Stomach (tissue), 4 donors: ENCODE measurements at regions not wholly inside any gene's neighbourhood (a gene's known extent, or its start where the extent isn't known, plus 50 kb on each side); places are given as distances from the start of the nearest gene placed in this dataset.

Experiments
- CTCF ChIP-seq, 7 experiments: fragments of 450-650 bp in 4 of 7; fragments of 200-600 bp in 3 of 7; sonication (generic) in 3 of 7; IDR thresholded peaks; one replicate each; pipeline ENCODE4 v1.5.1; 2016 to 2019; ENCODE audit warnings: antibody characterized with exemption in 7 of 7, control low read depth in 2 of 7, mild to moderate bottlenecking in 1 of 7
- POLR2A ChIP-seq, 4 donors: fragments of 450-650 bp; IDR thresholded peaks; one replicate each; pipeline ENCODE4 v1.6.1; 2016; ENCODE audit warnings: antibody characterized with exemption in 4 of 4, control low read depth in 2 of 4, mild to moderate bottlenecking in 1 of 4, moderate library complexity in 1 of 4

GRCh38 chr10:129136074-129136473 is 331.0 kb upstream of the MGMT start:
- TF ChIP-seq CTCF (IDR thresholded peaks at IDR 0.05) (no peak), POLR2A (IDR thresholded peaks at IDR 0.05) (no peak)
